Gastroesophageal sphincter (tissue), 4 donors: ENCODE measurements at regions not wholly inside any gene's neighbourhood (a gene's known extent, or its start where the extent isn't known, plus 50 kb on each side); places are given as distances from the start of the nearest gene placed in this dataset.

Experiments
- ATAC-seq: fragments of 150-250 bp; one replicate; pipeline ENCODE4 v1.9.1; 2016; ENCODE audit warnings: mild to moderate bottlenecking, moderate library complexity
- H3K27ac ChIP-seq, 4 donors: fragments of 200-600 bp; sonication (generic) in 3 of 4; 1 replicate in 3 of 4; 2 replicates in 1 of 4; pipeline ENCODE4 v1.5.1; 2016 to 2019
- H3K27me3 ChIP-seq: fragments of 200-600 bp; sonication (generic); one replicate; pipeline ENCODE4 v1.5.1; 2019
- H3K36me3 ChIP-seq, 2 donors: fragments of 200-600 bp; sonication (generic); one replicate each; pipeline ENCODE4 v1.5.1; 2019; ENCODE audit warnings: control low read depth in 1 of 2
- H3K4me1 ChIP-seq, 3 donors: fragments of 200-600 bp; sonication (generic); 1 replicate in 2 of 3; 2 replicates in 1 of 3; pipeline ENCODE4 v1.5.1; 2016 to 2019; ENCODE audit warnings: control low read depth in 2 of 3
- H3K4me3 ChIP-seq, 2 donors: fragments of 200-600 bp; sonication (generic); one replicate each; pipeline ENCODE4 v1.5.1; 2019; ENCODE audit warnings: mild to moderate bottlenecking in 1 of 2, moderate library complexity in 1 of 2
- H3K9me3 ChIP-seq, 3 donors: fragments of 200-600 bp; sonication (generic); one replicate each; pipeline ENCODE4 v1.5.1; 2017 to 2019; ENCODE audit warnings: control low read depth in 2 of 3
- CTCF ChIP-seq, 4 experiments: fragments of 200-600 bp in 2 of 4; fragments of 450-650 bp in 2 of 4; sonication (generic) in 1 of 4; IDR thresholded peaks; one replicate each; pipeline ENCODE4 v1.5.1; 2017 to 2019; ENCODE audit warnings: antibody characterized with exemption in 4 of 4, mild to moderate bottlenecking in 2 of 4, moderate library complexity in 2 of 4
- EP300 ChIP-seq: sonication (generic); formaldehyde crosslinking; IDR thresholded peaks from one replicate; pipeline ENCODE4 v1.6.1; 2017; ENCODE audit warnings: antibody characterized with exemption, mild to moderate bottlenecking
- POLR2A ChIP-seq, 2 donors: fragments of 450-650 bp; IDR thresholded peaks; one replicate each; pipeline ENCODE4 v1.6.1; 2017; ENCODE audit warnings: antibody characterized with exemption in 2 of 2, mild to moderate bottlenecking in 2 of 2, moderate library complexity in 1 of 2
- POLR2AphosphoS5 ChIP-seq: sonication (generic); formaldehyde crosslinking; IDR thresholded peaks from one replicate; pipeline ENCODE4 v1.6.1; 2017; ENCODE audit warnings: antibody characterized with exemption
- WGBS, 2 donors: methylation state at CpG; one replicate each; pipeline ENCODE4 v1.1.5; 2018; ENCODE audit warnings: low coverage in 1 of 2; 5-methylcytosine and 5-hydroxymethylcytosine counted together

- ATAC-seq = no peak
- TF ChIP-seq CTCF (IDR thresholded peaks at IDR 0.05) (no peak), POLR2A (IDR thresholded peaks at IDR 0.05) (no peak), POLR2AphosphoS5 (no peak), EP300 (no peak)
Measured at GRCh38 chr4:63784822-63785221, 624.4 kb downstream of the TECRL start.

GRCh38 chr4:63777601-63778000, 631.6 kb downstream of the TECRL start:
- TF ChIP-seq CTCF (IDR thresholded peaks at IDR 0.05) (no peak), EP300 (no peak), POLR2A (IDR thresholded peaks at IDR 0.05) (no peak), POLR2AphosphoS5 (no peak)
- no peak for ATAC-seq
- H3K27me3 ChIP-seq = no peaks in the 10 kb centered on the region
- no peaks in the 10 kb centered on the region for H3K9me3 ChIP-seq
- no peaks in the 10 kb centered on the region for H3K36me3 ChIP-seq
- no peaks in the 10 kb centered on the region for H3K4me1 ChIP-seq
- no peak overlapping the region for H3K4me3 ChIP-seq
- H3K27ac ChIP-seq = no peak overlapping the region
- 57 to 72% methylated on average over 3 of the region's 3 CpGs for WGBS, 2 donors

More at GRCh38 chr4:63784822-63785221, 624.4 kb downstream of the TECRL start:
- no peaks in the 10 kb centered on the region for H3K36me3 ChIP-seq
- H3K9me3 ChIP-seq = no peaks in the 10 kb centered on the region
- H3K27ac ChIP-seq = no peak overlapping the region
- no peaks in the 10 kb centered on the region for H3K4me1 ChIP-seq
- 0 to 38% methylated on average over 1 of the region's 1 CpG for WGBS, 2 donors
- H3K27me3 ChIP-seq = no peaks in the 10 kb centered on the region
- no peak overlapping the region for H3K4me3 ChIP-seq

GRCh38 chr4:63764400-63764799, 644.9 kb downstream of the TECRL start:
- Histone ChIP-seq H3K4me1 (no peaks in the 10 kb centered on the region), H3K36me3 (no peaks in the 10 kb centered on the region), H3K27me3 (no peaks in the 10 kb centered on the region), H3K9me3 (no peaks in the 10 kb centered on the region), H3K27ac (no peak overlapping the region), H3K4me3 (no peak overlapping the region)
- 55 to 66% methylated on average over 4 of the region's 4 CpGs for WGBS, 2 donors
- no peak for TF ChIP-seq EP300
- TF ChIP-seq POLR2A (IDR thresholded peaks at IDR 0.05) = no peak
- TF ChIP-seq POLR2AphosphoS5 = no peak
- ATAC-seq = no peak

- Histone ChIP-seq H3K27ac (no peak overlapping the region), H3K4me3 (no peak overlapping the region), H3K4me1 (no peaks in the 10 kb centered on the region), H3K27me3 (no peaks in the 10 kb centered on the region), H3K36me3 (no peaks in the 10 kb centered on the region), H3K9me3 (no peaks in the 10 kb centered on the region)
- TF ChIP-seq EP300 (no peak), POLR2AphosphoS5 (no peak), POLR2A (IDR thresholded peaks at IDR 0.05) (no peak), CTCF (IDR thresholded peaks at IDR 0.05) (no peak)
- ATAC-seq = no peak
- WGBS, 2 donors = 34 to 64% methylated on average over 2 of the region's 2 CpGs
Measured at GRCh38 chr4:63757929-63758328, 651.3 kb downstream of the TECRL start.

GRCh38 chr4:63742882-63743281, 666.4 kb downstream of the TECRL start:
- no peaks in the 10 kb centered on the region for H3K27me3 ChIP-seq
- TF ChIP-seq EP300 (no peak), POLR2A (IDR thresholded peaks at IDR 0.05) (no peak), CTCF (IDR thresholded peaks at IDR 0.05) (no peak), POLR2AphosphoS5 (no peak)
- no peak overlapping the region for H3K27ac ChIP-seq
- no peak for ATAC-seq
- H3K4me1 ChIP-seq = no peaks in the 10 kb centered on the region
- no peaks in the 10 kb centered on the region for H3K9me3 ChIP-seq
- H3K36me3 ChIP-seq = no peaks in the 10 kb centered on the region
- H3K4me3 ChIP-seq = no peak overlapping the region

GRCh38 chr4:63729519-63729918, 679.7 kb downstream of the TECRL start:
- H3K27me3 ChIP-seq = no peaks in the 10 kb centered on the region
- H3K27ac ChIP-seq = no peak overlapping the region
- H3K9me3 ChIP-seq = no peaks in the 10 kb centered on the region
- no peak overlapping the region for H3K4me3 ChIP-seq
- 91 to 93% methylated on average over 3 to 4 of the region's 4 CpGs for WGBS, 2 donors
- H3K36me3 ChIP-seq = no peaks in the 10 kb centered on the region
- TF ChIP-seq POLR2A (IDR thresholded peaks at IDR 0.05) (no peak), EP300 (no peak), CTCF (IDR thresholded peaks at IDR 0.05) (no peak), POLR2AphosphoS5 (no peak)
- H3K4me1 ChIP-seq = no peaks in the 10 kb centered on the region
- ATAC-seq = no peak
